H1 (cell line): ENCODE measurements at regions not wholly inside any gene's neighbourhood (a gene's known extent, or its start where the extent isn't known, plus 50 kb on each side); places are given as distances from the start of the nearest gene placed in this dataset.

Experiments
- CTCF ChIP-seq, 3 experiments: IDR thresholded peaks; 1 replicate in 2 of 3; 2 replicates in 1 of 3; pipeline versions ENCODE4 v1.5.1 to v1.6.1; 2011; ENCODE audit warnings: low read length in 3 of 3, mild to moderate bottlenecking in 3 of 3, inconsistent platforms in 2 of 3, low read depth in 1 of 3, moderate library complexity in 1 of 3; ENCODE audit not compliant: insufficient read depth in 1 of 3; ENCODE audit errors: control extremely low read depth in 1 of 3
- EGR1 ChIP-seq: IDR thresholded peaks from 2 replicates; pipeline ENCODE4 v1.6.1; 2011; ENCODE audit warnings: low read depth, low read length, borderline replicate concordance
- HDAC6 ChIP-seq: IDR thresholded peaks from one replicate; pipeline ENCODE4 v1.7.1; 2012; ENCODE audit warnings: low read depth, mild to moderate bottlenecking, inconsistent platforms, low read length, moderate library complexity
- SRF ChIP-seq: IDR thresholded peaks from 2 replicates; pipeline ENCODE4 v1.6.1; 2011; ENCODE audit warnings: mild to moderate bottlenecking, low read depth, low read length, moderate library complexity
- YY1 ChIP-seq: IDR thresholded peaks from 2 replicates; pipeline ENCODE4 v1.6.1; 2011; ENCODE audit warnings: low read depth, mild to moderate bottlenecking, low read length

- TF ChIP-seq CTCF (IDR thresholded peaks at IDR 0.05; ENCODE audit: control extremely low read depth in 1 of 3, insufficient read depth in 1 of 3, low read depth in 1 of 3, low read length in 3 of 3) (no peak), YY1 (no peak), SRF (no peak), EGR1 (no peak), HDAC6 (no peak)
Observed at GRCh38 chr21:15298306-15298705, 233.5 kb upstream of the NRIP1 start.
